ENCODE measurements at regions not wholly inside any gene's neighbourhood (a gene's known extent, or its start where the extent isn't known, plus 50 kb on each side); places are given as distances from the start of the nearest gene placed in this dataset.

DNA sequence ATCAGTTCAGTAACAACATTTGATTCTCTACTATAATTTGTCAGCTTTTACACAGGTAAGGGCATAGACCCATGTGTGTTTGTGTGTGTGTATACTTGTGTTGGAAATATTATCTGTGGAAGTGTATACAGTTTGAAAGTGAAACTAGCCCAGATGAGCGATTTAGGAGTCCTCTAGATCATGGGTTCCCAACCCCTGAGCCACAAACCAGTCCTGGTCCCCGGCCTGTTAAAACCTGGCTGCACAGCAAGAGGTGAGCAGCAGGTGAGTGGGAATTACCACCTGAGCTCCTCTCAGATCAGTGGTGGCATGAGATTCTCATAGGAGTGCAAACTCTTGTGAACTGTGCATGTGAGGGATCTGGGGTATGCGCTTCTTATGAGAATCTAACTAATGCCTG lies 1221.5 kb upstream of the SORCS1 start:
- no peaks in the 10 kb centered on the region for H4K20me1 ChIP-seq (ENCODE audit: control insufficient read depth, extremely low read depth, insufficient read depth, low read length)
- no peak overlapping the region for H2AFZ ChIP-seq (ENCODE audit: low read length)
- H3K4me3 ChIP-seq (replicated peaks in 1 of 4; ENCODE audit: control extremely low read depth in 1 of 4, insufficient read depth in 1 of 4, low read depth in 3 of 4, low read length in 4 of 4) = no peak overlapping the region
- H3K4me2 ChIP-seq (ENCODE audit: extremely low read depth, insufficient read depth, low read length) = no peak overlapping the region
- no peaks in the 10 kb centered on the region for H3K9me3 ChIP-seq (ENCODE audit: control insufficient read depth, insufficient read depth, low read depth, low read length)
- TF ChIP-seq EZH2 (IDR thresholded peaks at IDR 0.05; ENCODE audit: low read length, missing control alignments) = no peak
- TF ChIP-seq, protein P1, sequence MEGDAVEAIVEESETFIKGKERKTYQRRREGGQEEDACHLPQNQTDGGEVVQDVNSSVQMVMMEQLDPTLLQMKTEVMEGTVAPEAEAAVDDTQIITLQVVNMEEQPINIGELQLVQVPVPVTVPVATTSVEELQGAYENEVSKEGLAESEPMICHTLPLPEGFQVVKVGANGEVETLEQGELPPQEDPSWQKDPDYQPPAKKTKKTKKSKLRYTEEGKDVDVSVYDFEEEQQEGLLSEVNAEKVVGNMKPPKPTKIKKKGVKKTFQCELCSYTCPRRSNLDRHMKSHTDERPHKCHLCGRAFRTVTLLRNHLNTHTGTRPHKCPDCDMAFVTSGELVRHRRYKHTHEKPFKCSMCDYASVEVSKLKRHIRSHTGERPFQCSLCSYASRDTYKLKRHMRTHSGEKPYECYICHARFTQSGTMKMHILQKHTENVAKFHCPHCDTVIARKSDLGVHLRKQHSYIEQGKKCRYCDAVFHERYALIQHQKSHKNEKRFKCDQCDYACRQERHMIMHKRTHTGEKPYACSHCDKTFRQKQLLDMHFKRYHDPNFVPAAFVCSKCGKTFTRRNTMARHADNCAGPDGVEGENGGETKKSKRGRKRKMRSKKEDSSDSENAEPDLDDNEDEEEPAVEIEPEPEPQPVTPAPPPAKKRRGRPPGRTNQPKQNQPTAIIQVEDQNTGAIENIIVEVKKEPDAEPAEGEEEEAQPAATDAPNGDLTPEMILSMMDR (conservative IDR thresholded peaks at IDR 0.05 in 1 of 2, IDR thresholded peaks at IDR 0.05 in 1 of 2; ENCODE audit: low read depth in 1 of 2, low read length in 2 of 2) = no peak
- no peaks in the 10 kb centered on the region for H3K4me1 ChIP-seq (ENCODE audit: control insufficient read depth, extremely low read depth, insufficient read depth, low read length)
- no peak for DNase-seq (ENCODE audit: low read depth in 2 of 2)
- no peaks in the 10 kb centered on the region for H3K79me2 ChIP-seq (ENCODE audit: control insufficient read depth, insufficient read depth, low read length)
- H3K9ac ChIP-seq (ENCODE audit: insufficient read depth, low read length) = no peak overlapping the region
- no peak overlapping the region for H3K27ac ChIP-seq (ENCODE audit: insufficient read depth, low read length)
- no peaks in the 10 kb centered on the region for H3K36me3 ChIP-seq (ENCODE audit: control insufficient read depth, insufficient read depth, low read length)
- no peaks in the 10 kb centered on the region for H3K27me3 ChIP-seq (ENCODE audit: control insufficient read depth, insufficient read depth, low read length)

DNA sequence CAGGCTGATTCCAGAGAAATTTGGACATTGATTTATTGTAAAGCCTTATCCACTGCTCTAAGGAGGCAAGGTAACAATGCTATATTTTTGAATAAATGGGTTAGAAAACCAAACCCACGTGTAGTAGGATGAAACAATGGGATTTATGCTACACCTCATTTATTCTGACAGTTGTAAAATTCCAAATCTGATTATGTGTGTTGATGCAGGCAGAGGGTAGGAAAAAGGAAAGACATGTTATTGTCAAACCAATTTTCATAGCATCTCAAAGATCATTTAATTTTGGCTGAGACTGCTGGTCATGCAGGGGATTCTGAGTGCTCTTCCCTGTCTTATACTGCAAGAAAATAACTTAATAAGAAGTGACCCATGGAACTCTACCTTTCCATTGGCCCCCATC lies 1219.9 kb upstream of the SORCS1 start:
- Histone ChIP-seq H4K20me1 (ENCODE audit: control insufficient read depth, extremely low read depth, insufficient read depth, low read length) (no peaks in the 10 kb centered on the region), H3K9me3 (ENCODE audit: control insufficient read depth, insufficient read depth, low read depth, low read length) (no peaks in the 10 kb centered on the region), H3K9ac (ENCODE audit: insufficient read depth, low read length) (no peak overlapping the region), H3K79me2 (ENCODE audit: control insufficient read depth, insufficient read depth, low read length) (no peaks in the 10 kb centered on the region), H3K4me3 (replicated peaks in 1 of 4; ENCODE audit: control extremely low read depth in 1 of 4, insufficient read depth in 1 of 4, low read depth in 3 of 4, low read length in 4 of 4) (no peak overlapping the region), H3K36me3 (ENCODE audit: control insufficient read depth, insufficient read depth, low read length) (no peaks in the 10 kb centered on the region), H3K4me1 (ENCODE audit: control insufficient read depth, extremely low read depth, insufficient read depth, low read length) (no peaks in the 10 kb centered on the region), H3K27ac (ENCODE audit: insufficient read depth, low read length) (no peak overlapping the region), H3K27me3 (ENCODE audit: control insufficient read depth, insufficient read depth, low read length) (no peaks in the 10 kb centered on the region), H2AFZ (ENCODE audit: low read length) (no peak overlapping the region), H3K4me2 (ENCODE audit: extremely low read depth, insufficient read depth, low read length) (no peak overlapping the region)
- DNase-seq (ENCODE audit: low read depth in 2 of 2) = no peak
- TF ChIP-seq, protein P1 (conservative IDR thresholded peaks at IDR 0.05 in 1 of 2, IDR thresholded peaks at IDR 0.05 in 1 of 2; ENCODE audit: low read depth in 1 of 2, low read length in 2 of 2) = no peak
- TF ChIP-seq EZH2 (IDR thresholded peaks at IDR 0.05; ENCODE audit: low read length, missing control alignments) = no peak

DNA sequence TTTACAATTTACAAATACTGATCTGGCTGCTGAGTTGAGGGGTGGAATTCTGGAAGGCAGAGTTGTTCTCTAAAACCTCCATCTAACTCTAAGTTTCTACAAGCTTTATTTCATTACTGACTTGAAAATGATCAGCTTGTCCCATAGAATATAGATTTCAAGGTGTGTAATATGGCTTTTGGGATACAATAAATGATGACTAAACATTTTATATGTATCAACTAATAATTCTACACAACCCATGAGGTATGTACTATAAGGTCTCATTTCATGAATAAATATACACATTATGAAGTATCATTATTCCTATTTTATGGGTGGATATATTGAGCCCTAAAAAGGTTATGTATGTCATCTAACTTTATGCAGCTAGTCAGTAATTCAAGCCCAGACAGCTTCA lies 1214.3 kb upstream of the SORCS1 start:
- no peak for DNase-seq (ENCODE audit: low read depth in 2 of 2)
- Histone ChIP-seq H3K4me1 (ENCODE audit: control insufficient read depth, extremely low read depth, insufficient read depth, low read length) (no peaks in the 10 kb centered on the region), H3K36me3 (ENCODE audit: control insufficient read depth, insufficient read depth, low read length) (no peaks in the 10 kb centered on the region), H4K20me1 (ENCODE audit: control insufficient read depth, extremely low read depth, insufficient read depth, low read length) (no peaks in the 10 kb centered on the region), H3K27me3 (ENCODE audit: control insufficient read depth, insufficient read depth, low read length) (no peaks in the 10 kb centered on the region), H3K4me2 (ENCODE audit: extremely low read depth, insufficient read depth, low read length) (no peak overlapping the region), H3K9ac (ENCODE audit: insufficient read depth, low read length) (no peak overlapping the region), H2AFZ (ENCODE audit: low read length) (no peak overlapping the region), H3K4me3 (replicated peaks in 1 of 4; ENCODE audit: control extremely low read depth in 1 of 4, insufficient read depth in 1 of 4, low read depth in 3 of 4, low read length in 4 of 4) (no peak overlapping the region), H3K27ac (ENCODE audit: insufficient read depth, low read length) (no peak overlapping the region), H3K9me3 (ENCODE audit: control insufficient read depth, insufficient read depth, low read depth, low read length) (no peaks in the 10 kb centered on the region), H3K79me2 (ENCODE audit: control insufficient read depth, insufficient read depth, low read length) (no peaks in the 10 kb centered on the region)
- TF ChIP-seq, protein P1 (conservative IDR thresholded peaks at IDR 0.05 in 1 of 2, IDR thresholded peaks at IDR 0.05 in 1 of 2; ENCODE audit: low read depth in 1 of 2, low read length in 2 of 2) = no peak
- no peak for TF ChIP-seq EZH2 (IDR thresholded peaks at IDR 0.05; ENCODE audit: low read length, missing control alignments)

Measured in fibroblast of lung (primary cell).